GM12873 (cell line): ENCODE measurements at regions not wholly inside any gene's neighbourhood (a gene's known extent, or its start where the extent isn't known, plus 50 kb on each side); places are given as distances from the start of the nearest gene placed in this dataset.

ENCODE experiments used
- CTCF ChIP-seq: IDR thresholded peaks from 2 replicates; pipeline ENCODE4 v1.5.1; 2012; ENCODE audit warnings: low read depth, mild to moderate bottlenecking, moderate library complexity, low read length, control low read depth; ENCODE audit not compliant: insufficient read depth; ENCODE audit errors: missing control alignments

- TF ChIP-seq CTCF, result no peak
These were observed 806.6 kb downstream of the SQOR start for GRCh38 chr15:46441294-46442062.

DNA sequence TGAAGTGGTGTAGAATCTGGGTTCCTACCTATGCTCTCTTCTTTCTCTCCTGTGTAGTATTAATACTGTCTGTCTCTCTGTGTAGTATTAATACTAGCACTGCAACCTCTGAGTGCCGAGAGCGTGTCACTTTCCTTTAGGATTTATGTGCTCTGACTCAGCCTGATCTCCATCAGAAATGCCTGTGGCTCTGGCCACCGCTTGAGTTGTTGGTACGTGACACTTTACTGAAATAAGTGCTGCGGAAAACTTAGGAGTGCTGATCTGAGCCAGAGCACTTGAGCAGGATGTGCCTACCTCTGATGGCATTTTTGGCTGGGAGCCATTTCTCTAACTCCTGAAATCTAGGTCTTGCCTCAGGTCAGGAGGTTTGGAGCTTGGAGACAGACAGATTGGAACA is 807.4 kb downstream of the SQOR start:
- TF ChIP-seq CTCF, result no peak

DNA sequence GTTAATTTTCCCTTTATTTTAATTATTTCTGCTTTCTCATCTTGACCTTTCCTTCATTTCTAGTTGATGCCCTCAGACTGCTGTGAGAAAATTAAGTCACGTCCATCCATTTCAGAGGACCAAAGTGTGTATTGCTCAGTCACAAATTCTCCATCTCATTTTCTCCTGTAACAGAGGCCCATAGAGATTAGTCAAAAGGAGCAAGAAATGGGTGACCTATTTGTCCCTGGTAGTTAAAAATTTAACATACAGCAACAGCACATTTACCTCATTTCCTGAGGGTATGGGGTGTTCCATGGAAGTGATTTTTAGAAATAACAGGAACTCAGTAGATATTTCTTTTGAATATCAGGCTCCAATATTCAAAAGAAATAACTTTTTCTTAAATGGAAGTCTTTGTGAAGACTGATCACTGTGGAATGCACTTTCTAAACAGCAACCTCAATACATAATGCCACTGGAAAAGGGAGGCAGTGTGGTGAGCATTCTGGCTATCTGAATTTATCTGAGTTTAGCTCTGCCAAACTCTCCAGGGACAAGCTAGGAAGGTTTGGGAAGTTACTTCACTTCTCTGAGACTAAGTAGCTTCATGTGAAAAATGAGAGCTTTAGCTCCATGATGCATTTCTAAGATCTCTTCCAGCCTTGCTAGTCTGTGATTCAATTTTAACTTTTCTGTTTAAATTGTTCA is 808.2 kb downstream of the SQOR start:
- TF ChIP-seq CTCF, result no peak

GRCh38 chr15:46450112-46450809 is 815.4 kb downstream of the SQOR start:
- TF ChIP-seq CTCF, result no peak

GRCh38 chr15:46450810-46451182 is 816.0 kb downstream of the SQOR start:
- TF ChIP-seq CTCF, result no peak

DNA sequence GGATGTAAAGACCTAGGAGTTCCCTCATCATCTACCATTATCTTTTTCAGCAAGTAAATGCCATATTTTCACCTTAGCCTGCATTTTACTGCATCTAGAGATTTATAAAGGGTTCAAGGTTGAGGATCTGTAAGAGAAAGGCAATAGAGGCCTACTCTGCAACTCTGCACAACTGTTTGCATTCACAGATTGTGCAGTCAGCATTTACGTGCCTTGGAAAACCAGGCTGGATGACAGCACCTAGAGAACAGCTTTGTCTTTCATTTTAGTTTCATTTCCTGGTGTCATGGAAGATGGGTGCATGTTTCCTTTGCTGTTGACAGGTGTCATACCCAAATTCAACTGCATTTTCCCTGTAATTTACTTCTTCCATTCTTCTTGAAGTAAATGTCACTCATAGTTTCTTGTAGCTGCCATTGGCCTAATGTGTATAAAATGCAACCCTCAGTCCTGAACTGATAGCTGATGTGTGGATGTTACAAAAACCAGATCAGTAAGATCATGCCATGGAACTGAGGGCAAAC is 817.5 kb downstream of the SQOR start:
- TF ChIP-seq CTCF, result no peak

- TF ChIP-seq CTCF, result no peak
These were observed 821.6 kb downstream of the SQOR start for GRCh38 chr15:46456456-46456855.
